Glutamatergic neuron (in vitro differentiated cells): ENCODE measurements at regions not wholly inside any gene's neighbourhood (a gene's known extent, or its start where the extent isn't known, plus 50 kb on each side); places are given as distances from the start of the nearest gene placed in this dataset.

Experiments
- DNase-seq: peaks from one replicate; pipeline ENCODE4 v3.0.0; 2022
- H3K27ac Mint-ChIP-seq: one replicate; pipeline ENCODE4 v1.8.0; 2020; ENCODE audit warnings: mild to moderate bottlenecking, mixed read lengths, inconsistent platforms; ENCODE audit not compliant: unreplicated experiment
- H3K27me3 Mint-ChIP-seq: one replicate; pipeline ENCODE4 v1.8.0; 2020; ENCODE audit warnings: mild to moderate bottlenecking, moderate library complexity, mixed read lengths, inconsistent platforms; ENCODE audit not compliant: unreplicated experiment
- H3K36me3 Mint-ChIP-seq: one replicate; pipeline ENCODE4 v1.8.0; 2020; ENCODE audit warnings: mild to moderate bottlenecking, mixed read lengths, inconsistent platforms; ENCODE audit not compliant: unreplicated experiment
- H3K4me1 Mint-ChIP-seq: one replicate; pipeline ENCODE4 v1.8.0; 2020; ENCODE audit warnings: mild to moderate bottlenecking, low read depth, mixed read lengths, inconsistent platforms; ENCODE audit not compliant: unreplicated experiment
- H3K4me3 Mint-ChIP-seq: one replicate; pipeline ENCODE4 v1.8.0; 2020; ENCODE audit warnings: mild to moderate bottlenecking, mixed read lengths, inconsistent platforms; ENCODE audit not compliant: unreplicated experiment
- H3K9me3 Mint-ChIP-seq: one replicate; pipeline ENCODE4 v1.8.0; 2020; ENCODE audit warnings: mild to moderate bottlenecking, moderate library complexity, mixed read lengths, inconsistent platforms; ENCODE audit not compliant: unreplicated experiment
- TF ChIP-seq, protein P1 (sequence below): fragments of 200-600 bp; sonication (generic); IDR thresholded peaks from one replicate; pipeline ENCODE4 v1.5.0; 2021; ENCODE audit not compliant: partially characterized antibody, unreplicated experiment

DNA sequence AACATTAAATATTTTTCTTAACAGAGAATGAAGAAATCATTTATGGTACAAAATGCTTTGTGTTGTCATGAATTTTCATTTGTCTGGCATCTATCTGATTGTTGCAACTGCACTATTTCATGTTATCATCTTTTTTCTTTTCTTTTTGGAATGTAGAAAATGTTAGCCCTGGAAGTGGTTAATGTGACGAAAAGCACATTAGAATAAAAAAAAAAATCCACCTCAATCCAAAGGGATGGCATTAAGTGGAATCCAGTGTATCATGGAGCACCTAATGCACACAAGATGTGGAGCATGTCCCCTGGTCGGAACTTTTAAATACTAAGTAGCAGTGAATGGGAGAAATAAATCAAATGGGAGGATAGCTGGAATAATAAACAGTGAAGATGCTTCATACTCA is 172.9 kb upstream of the MCHR2 start:
- Mint-ChIP-seq H3K27ac (no peak overlapping the region), H3K4me3 (peak overlapping the region; percentile 53), H3K27me3 (no peaks in the 10 kb centered on the region), H3K9me3 (no peaks in the 10 kb centered on the region), H3K36me3 (no peaks in the 10 kb centered on the region), H3K4me1 (peaks cover 30% of the 10 kb centered on the region)
- TF ChIP-seq, protein P1, sequence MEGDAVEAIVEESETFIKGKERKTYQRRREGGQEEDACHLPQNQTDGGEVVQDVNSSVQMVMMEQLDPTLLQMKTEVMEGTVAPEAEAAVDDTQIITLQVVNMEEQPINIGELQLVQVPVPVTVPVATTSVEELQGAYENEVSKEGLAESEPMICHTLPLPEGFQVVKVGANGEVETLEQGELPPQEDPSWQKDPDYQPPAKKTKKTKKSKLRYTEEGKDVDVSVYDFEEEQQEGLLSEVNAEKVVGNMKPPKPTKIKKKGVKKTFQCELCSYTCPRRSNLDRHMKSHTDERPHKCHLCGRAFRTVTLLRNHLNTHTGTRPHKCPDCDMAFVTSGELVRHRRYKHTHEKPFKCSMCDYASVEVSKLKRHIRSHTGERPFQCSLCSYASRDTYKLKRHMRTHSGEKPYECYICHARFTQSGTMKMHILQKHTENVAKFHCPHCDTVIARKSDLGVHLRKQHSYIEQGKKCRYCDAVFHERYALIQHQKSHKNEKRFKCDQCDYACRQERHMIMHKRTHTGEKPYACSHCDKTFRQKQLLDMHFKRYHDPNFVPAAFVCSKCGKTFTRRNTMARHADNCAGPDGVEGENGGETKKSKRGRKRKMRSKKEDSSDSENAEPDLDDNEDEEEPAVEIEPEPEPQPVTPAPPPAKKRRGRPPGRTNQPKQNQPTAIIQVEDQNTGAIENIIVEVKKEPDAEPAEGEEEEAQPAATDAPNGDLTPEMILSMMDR: no peak
- DNase-seq: no peak

DNA sequence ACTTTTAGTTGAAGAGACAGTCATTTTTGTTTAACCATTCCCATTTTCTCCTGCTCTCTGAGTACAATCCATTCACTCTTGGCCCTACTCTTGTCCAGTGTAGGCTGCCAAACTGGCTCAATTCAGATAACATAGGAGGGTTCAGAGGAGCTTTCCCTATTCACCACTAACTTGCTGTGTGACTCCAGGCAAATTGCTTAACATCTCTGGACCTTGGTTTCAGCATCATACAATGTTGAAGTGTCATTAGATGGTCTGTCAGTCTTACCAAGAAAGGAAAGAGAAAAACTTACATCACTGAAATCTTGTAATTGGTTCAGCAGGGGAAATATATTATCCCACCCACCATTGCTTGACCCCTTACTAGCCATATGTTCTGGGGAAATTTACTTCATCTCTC is 171.4 kb upstream of the MCHR2 start:
- no peak for DNase-seq
- Mint-ChIP-seq H3K36me3 (no peaks in the 10 kb centered on the region), H3K9me3 (peaks cover 2% of the 10 kb centered on the region), H3K27ac (no peak overlapping the region), H3K4me1 (peaks cover 31% of the 10 kb centered on the region), H3K27me3 (no peaks in the 10 kb centered on the region), H3K4me3 (no peak overlapping the region)
- TF ChIP-seq, protein P1: no peak

DNA sequence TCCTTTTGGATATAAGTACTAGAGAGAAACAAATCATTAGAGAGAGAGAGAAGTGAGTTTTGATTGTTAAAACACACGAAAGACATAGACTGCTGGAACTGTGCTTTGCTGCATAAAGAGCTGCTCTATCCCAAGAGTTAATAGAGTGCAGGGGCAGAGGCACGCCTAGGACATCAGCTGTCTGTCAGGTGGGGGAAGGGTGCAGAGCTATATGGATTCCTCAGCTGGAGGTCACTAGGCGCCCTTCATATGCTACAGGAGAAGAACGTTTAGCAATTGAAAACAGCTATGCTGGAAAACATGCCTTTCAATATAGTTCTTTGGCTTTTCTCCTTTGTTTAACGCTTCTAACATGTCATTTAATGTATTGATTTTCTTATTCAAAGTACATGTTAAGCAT is 169.0 kb upstream of the MCHR2 start:
- Mint-ChIP-seq H3K9me3 (peaks cover 2% of the 10 kb centered on the region), H3K27ac (no peak overlapping the region), H3K4me1 (peaks cover 29% of the 10 kb centered on the region), H3K4me3 (peak overlapping the region; percentile 31), H3K36me3 (no peaks in the 10 kb centered on the region), H3K27me3 (no peaks in the 10 kb centered on the region)
- TF ChIP-seq, protein P1: no peak
- DNase-seq: peak; percentile 38

- no peak for DNase-seq
Measured at GRCh38 chr6:100161782-100162365, 167.9 kb upstream of the MCHR2 start.

GRCh38 chr6:100160930-100161329 is 166.9 kb upstream of the MCHR2 start:
- no peaks in the 10 kb centered on the region for H3K27me3 Mint-ChIP-seq
- H3K27ac Mint-ChIP-seq: no peak overlapping the region

More at GRCh38 chr6:100161782-100162365, 167.9 kb upstream of the MCHR2 start:
- no peaks in the 10 kb centered on the region for H3K36me3 Mint-ChIP-seq
- H3K4me1 Mint-ChIP-seq: peaks cover 19% of the 10 kb centered on the region
- H3K27me3 Mint-ChIP-seq: no peaks in the 10 kb centered on the region
- H3K27ac Mint-ChIP-seq: no peak overlapping the region
- H3K4me3 Mint-ChIP-seq: no peak overlapping the region
- peaks cover 2% of the 10 kb centered on the region for H3K9me3 Mint-ChIP-seq
- TF ChIP-seq, protein P1: no peak

More at GRCh38 chr6:100160930-100161329, 166.9 kb upstream of the MCHR2 start:
- no peaks in the 10 kb centered on the region for H3K36me3 Mint-ChIP-seq
- DNase-seq: no peak
- peaks cover 4% of the 10 kb centered on the region for H3K9me3 Mint-ChIP-seq
- H3K4me1 Mint-ChIP-seq: peaks cover 18% of the 10 kb centered on the region
- TF ChIP-seq, protein P1: no peak
- H3K4me3 Mint-ChIP-seq: no peak overlapping the region
